ENCODE measurements at regions not wholly inside any gene's neighbourhood (a gene's known extent, or its start where the extent isn't known, plus 50 kb on each side); places are given as distances from the start of the nearest gene placed in this dataset.

GRCh38 chr18:37871561-37871960 is 306.0 kb upstream of the CELF4 start:
- CTCF ChIA-PET (ENCODE audit: unreplicated experiment): no interaction called here
- no peaks in the 10 kb centered on the region for H4K20me1 ChIP-seq (ENCODE audit: insufficient read depth, low read length)

GRCh38 chr18:37869051-37869450 is 303.5 kb upstream of the CELF4 start:
- DNase-seq (ENCODE audit: low spot score): no peak
- H3K9me3 ChIP-seq (ENCODE audit: low read length): no peaks in the 10 kb centered on the region
- no peak overlapping the region for H3K4me3 ChIP-seq (ENCODE audit: low read depth, low read length, poor library complexity, severe bottlenecking)
- no peaks in the 10 kb centered on the region for H4K20me1 ChIP-seq (ENCODE audit: insufficient read depth, low read length)
- no peaks in the 10 kb centered on the region for H3K9me2 ChIP-seq (ENCODE audit: insufficient read depth, low read length)
- H3K79me2 ChIP-seq (ENCODE audit: insufficient read depth, low read depth, low read length): no peaks in the 10 kb centered on the region
- intact Hi-C loops (cut with micrococcal nuclease; ENCODE audit: unreplicated experiment): no loop called here
- H3K4me1 ChIP-seq (ENCODE audit: insufficient read depth, low read length, poor library complexity, severe bottlenecking): no peaks in the 10 kb centered on the region
- no peak overlapping the region for H3K4me2 ChIP-seq (ENCODE audit: low read length)
- no peak overlapping the region for H2AFZ ChIP-seq (ENCODE audit: low read length)
- no peaks in the 10 kb centered on the region for H3K36me3 ChIP-seq (ENCODE audit: insufficient read depth, low read length)
- no TSS peak for BruUV-seq (replicated peaks)
- ChIA-PET CTCF (ENCODE audit: unreplicated experiment) (no interaction called here), POLR2A (interaction anchor here (0.6 kb wide), 2 partner anchors 213 to 372 kb away, joined by 3 to 4 read pairs; no protein-coding TSS in a partner anchor)
- TF ChIP-seq EZH2phosphoT487 (IDR thresholded peaks at IDR 0.05; ENCODE audit: borderline replicate concordance, low read depth, low read length) (no peak), CTCF (conservative IDR thresholded peaks at IDR 0.05; ENCODE audit: low read length) (no peak)
- H3K27ac ChIP-seq (ENCODE audit: low read depth, low read length, poor library complexity, severe bottlenecking): no peak overlapping the region

More at GRCh38 chr18:37871561-37871960, 306.0 kb upstream of the CELF4 start:
- POLR2A ChIA-PET: no interaction called here
- H3K4me3 ChIP-seq (ENCODE audit: low read depth, low read length, poor library complexity, severe bottlenecking): no peak overlapping the region
- intact Hi-C loops (cut with micrococcal nuclease; ENCODE audit: unreplicated experiment): no loop called here
- TF ChIP-seq CTCF (conservative IDR thresholded peaks at IDR 0.05; ENCODE audit: low read length): no peak
- TF ChIP-seq EZH2phosphoT487 (IDR thresholded peaks at IDR 0.05; ENCODE audit: borderline replicate concordance, low read depth, low read length): no peak
- H3K9me2 ChIP-seq (ENCODE audit: insufficient read depth, low read length): no peaks in the 10 kb centered on the region
- no TSS peak for BruUV-seq (replicated peaks)
- no peaks in the 10 kb centered on the region for H3K4me1 ChIP-seq (ENCODE audit: insufficient read depth, low read length, poor library complexity, severe bottlenecking)
- H3K9me3 ChIP-seq (ENCODE audit: low read length): no peaks in the 10 kb centered on the region
- no peaks in the 10 kb centered on the region for H3K79me2 ChIP-seq (ENCODE audit: insufficient read depth, low read depth, low read length)
- no peak overlapping the region for H3K27ac ChIP-seq (ENCODE audit: low read depth, low read length, poor library complexity, severe bottlenecking)
- no peaks in the 10 kb centered on the region for H3K36me3 ChIP-seq (ENCODE audit: insufficient read depth, low read length)
- no peak for DNase-seq (ENCODE audit: low spot score)
- no peak overlapping the region for H2AFZ ChIP-seq (ENCODE audit: low read length)
- H3K4me2 ChIP-seq (ENCODE audit: low read length): no peak overlapping the region

- no peaks in the 10 kb centered on the region for H3K79me2 ChIP-seq (ENCODE audit: insufficient read depth, low read depth, low read length)
- TF ChIP-seq EZH2phosphoT487 (IDR thresholded peaks at IDR 0.05; ENCODE audit: borderline replicate concordance, low read depth, low read length) (no peak), CTCF (conservative IDR thresholded peaks at IDR 0.05; ENCODE audit: low read length) (no peak)
- ChIA-PET POLR2A (no interaction called here), CTCF (ENCODE audit: unreplicated experiment) (no interaction called here)
- no peaks in the 10 kb centered on the region for H4K20me1 ChIP-seq (ENCODE audit: insufficient read depth, low read length)
- no peaks in the 10 kb centered on the region for H3K36me3 ChIP-seq (ENCODE audit: insufficient read depth, low read length)
- intact Hi-C loops (cut with micrococcal nuclease; ENCODE audit: unreplicated experiment): no loop called here
- no peaks in the 10 kb centered on the region for H3K4me1 ChIP-seq (ENCODE audit: insufficient read depth, low read length, poor library complexity, severe bottlenecking)
- no peak overlapping the region for H3K4me3 ChIP-seq (ENCODE audit: low read depth, low read length, poor library complexity, severe bottlenecking)
- no peaks in the 10 kb centered on the region for H3K9me2 ChIP-seq (ENCODE audit: insufficient read depth, low read length)
- DNase-seq (ENCODE audit: low spot score): no peak
- H3K4me2 ChIP-seq (ENCODE audit: low read length): no peak overlapping the region
- H3K9me3 ChIP-seq (ENCODE audit: low read length): no peaks in the 10 kb centered on the region
- no peak overlapping the region for H3K27ac ChIP-seq (ENCODE audit: low read depth, low read length, poor library complexity, severe bottlenecking)
- no peak overlapping the region for H2AFZ ChIP-seq (ENCODE audit: low read length)
- no TSS peak for BruUV-seq (replicated peaks)
These were observed 298.5 kb upstream of the CELF4 start for GRCh38 chr18:37864122-37864521.
